ENCODE measurements at regions not wholly inside any gene's neighbourhood (a gene's known extent, or its start where the extent isn't known, plus 50 kb on each side); places are given as distances from the start of the nearest gene placed in this dataset.

GRCh38 chr15:29425864-29426263 is 156.2 kb upstream of the NSMCE3 start:
- no peak for DNase-seq (ENCODE audit: low read depth)

GRCh38 chr15:29424118-29424517 is 154.5 kb upstream of the NSMCE3 start:
- no peak for DNase-seq (ENCODE audit: low read depth)

- no peak for DNase-seq (ENCODE audit: low read depth)
Observed at GRCh38 chr15:29422606-29423005, 153.0 kb upstream of the NSMCE3 start.

GRCh38 chr15:29420188-29420587 is 150.6 kb upstream of the NSMCE3 start:
- no peak for DNase-seq (ENCODE audit: low read depth)

GRCh38 chr15:29418931-29419330 is 149.3 kb upstream of the NSMCE3 start:
- no peak for DNase-seq (ENCODE audit: low read depth)

- no peak for DNase-seq (ENCODE audit: low read depth)
Observed at GRCh38 chr15:29418178-29418577, 148.6 kb upstream of the NSMCE3 start.

- no peak for DNase-seq (ENCODE audit: low read depth)
Observed at GRCh38 chr15:29411299-29411698, 141.7 kb upstream of the NSMCE3 start.

GRCh38 chr15:29410338-29410737 is 140.7 kb upstream of the NSMCE3 start:
- DNase-seq (ENCODE audit: low read depth): peak; percentile 4

GRCh38 chr15:29409890-29410289 is 140.3 kb upstream of the NSMCE3 start:
- no peak for DNase-seq (ENCODE audit: low read depth)

- DNase-seq (ENCODE audit: low read depth): no peak
Observed at GRCh38 chr15:29405564-29405963, 135.9 kb upstream of the NSMCE3 start.

GRCh38 chr15:29403772-29404171 is 134.2 kb upstream of the NSMCE3 start:
- DNase-seq (ENCODE audit: low read depth): no peak

- DNase-seq (ENCODE audit: low read depth): no peak
Observed at GRCh38 chr15:29401644-29402043, 132.0 kb upstream of the NSMCE3 start.

- DNase-seq (ENCODE audit: low read depth): no peak
Observed at GRCh38 chr15:29400701-29401100, 131.1 kb upstream of the NSMCE3 start.

- no peak for DNase-seq (ENCODE audit: low read depth)
Observed at GRCh38 chr15:29398907-29399306, 129.3 kb upstream of the NSMCE3 start.

GRCh38 chr15:29396176-29396811 is 126.7 kb upstream of the NSMCE3 start:
- DNase-seq (ENCODE audit: low read depth): no peak

GRCh38 chr15:29393443-29393842 is 123.8 kb upstream of the NSMCE3 start:
- no peak for DNase-seq (ENCODE audit: low read depth)

- no peak for DNase-seq (ENCODE audit: low read depth)
Observed at GRCh38 chr15:29392358-29392757, 122.7 kb upstream of the NSMCE3 start.

- DNase-seq (ENCODE audit: low read depth): no peak
Observed at GRCh38 chr15:29390051-29390450, 120.4 kb upstream of the NSMCE3 start.

- DNase-seq (ENCODE audit: low read depth): no peak
Observed at GRCh38 chr15:29386523-29386922, 116.9 kb upstream of the NSMCE3 start.

- no peak for DNase-seq (ENCODE audit: low read depth)
Observed at GRCh38 chr15:29383367-29383766, 113.7 kb upstream of the NSMCE3 start.

- no peak for DNase-seq (ENCODE audit: low read depth)
Observed at GRCh38 chr15:29382862-29383261, 113.2 kb upstream of the NSMCE3 start.

GRCh38 chr15:29380466-29380865 is 110.8 kb upstream of the NSMCE3 start:
- no peak for DNase-seq (ENCODE audit: low read depth)

- DNase-seq (ENCODE audit: low read depth): no peak
Observed at GRCh38 chr15:29379647-29380046, 110.0 kb upstream of the NSMCE3 start.

GRCh38 chr15:29377161-29377560 is 107.5 kb upstream of the NSMCE3 start:
- no peak for DNase-seq (ENCODE audit: low read depth)

GRCh38 chr15:29376590-29376989 is 107.0 kb upstream of the NSMCE3 start:
- DNase-seq (ENCODE audit: low read depth): no peak

All from EH (cell line).